IMR-90 (cell line): ENCODE measurements at regions not wholly inside any gene's neighbourhood (a gene's known extent, or its start where the extent isn't known, plus 50 kb on each side); places are given as distances from the start of the nearest gene placed in this dataset.

ENCODE experiments used
- ATAC-seq: fragments of 200-7000 bp; cut with Tn5 transposase; 2 replicates; pipeline ENCODE4 v1.9.1; 2020; ENCODE audit warnings: low read depth, mild to moderate bottlenecking, moderate library complexity
- BruUV-seq: library from RNA; stranded (reverse); fragments of 400-500 nt; replicated peaks from 2 replicates; lab custom pipeline; 2021; lab: Mats Ljungman, UMichigan
- CTCF ChIA-PET: fragments of 300-600 bp; formaldehyde crosslinking; extraction: SDS; loops from one replicate; lab custom pipeline; 2021; ENCODE audit warnings: antibody characterized with exemption; lab: Yijun Ruan, JAX
- POLR2A ChIA-PET: fragments of 300-600 bp; sonication (Branson Sonifier 250); formaldehyde crosslinking; loops from one replicate; lab custom pipeline; 2022; ENCODE audit warnings: antibody characterized with exemption; ENCODE audit not compliant: unreplicated experiment; lab: Charles Lee
- DNase-seq: peaks from one replicate; pipeline ENCODE4 v3.0.0; 2013
- H2AFZ ChIP-seq: replicated peaks from 2 replicates; pipeline ENCODE3; 2013; ENCODE audit warnings: low read length, mild to moderate bottlenecking; ENCODE audit not compliant: poor library complexity
- H2AK5ac ChIP-seq: 2 replicates; pipeline ENCODE4 v1.6.1; 2013; ENCODE audit warnings: low read depth, low read length, inconsistent platforms
- H2AK9ac ChIP-seq: replicated peaks from 2 replicates; pipeline ENCODE3; 2013; ENCODE audit warnings: mild to moderate bottlenecking, low read depth, low read length, moderate library complexity; ENCODE audit not compliant: poor library complexity
- H2BK120ac ChIP-seq: 2 replicates; pipeline ENCODE4 v1.6.1; 2013; ENCODE audit warnings: low read depth, low read length, inconsistent platforms
- H2BK15ac ChIP-seq: 3 replicates; pipeline ENCODE4 v1.6.1; 2013; ENCODE audit warnings: low read depth, low read length, inconsistent platforms
- H2BK20ac ChIP-seq: 2 replicates; pipeline ENCODE4 v1.6.1; 2013; ENCODE audit warnings: low read depth, mild to moderate bottlenecking, inconsistent platforms, low read length, moderate library complexity
- H2BK5ac ChIP-seq: 2 replicates; pipeline ENCODE4 v1.6.1; 2013; ENCODE audit warnings: mild to moderate bottlenecking, low read depth, low read length, inconsistent platforms; ENCODE audit not compliant: poor library complexity, severe bottlenecking
- H3K14ac ChIP-seq: replicated peaks from 2 replicates; pipeline ENCODE4 v1.6.1; 2013; ENCODE audit warnings: low read depth, low read length, inconsistent platforms
- H3K18ac ChIP-seq: 2 replicates; pipeline ENCODE4 v1.6.1; 2013; ENCODE audit warnings: low read depth, low read length, control low read depth
- H3K23ac ChIP-seq: 2 replicates; pipeline ENCODE4 v1.6.1; 2013; ENCODE audit warnings: low read depth, low read length, inconsistent platforms
- H3K27ac ChIP-seq: 2 replicates; pipeline ENCODE4 v1.5.1; 2013; ENCODE audit warnings: mild to moderate bottlenecking, control low read depth, low read length; ENCODE audit not compliant: insufficient read depth
- H3K27me3 ChIP-seq: 2 replicates; pipeline ENCODE4 v1.6.1; 2013; ENCODE audit warnings: low read length; ENCODE audit not compliant: control insufficient read depth, insufficient read depth
- H3K36me3 ChIP-seq: 2 replicates; pipeline ENCODE4 v1.6.1; 2013; ENCODE audit warnings: low read length, mixed read lengths; ENCODE audit not compliant: control insufficient read depth, insufficient read depth
- H3K4ac ChIP-seq: 2 replicates; pipeline ENCODE4 v1.6.1; 2013; ENCODE audit warnings: low read depth, low read length, inconsistent platforms
- H3K4me1 ChIP-seq: 2 replicates; pipeline ENCODE4 v1.6.1; 2013; ENCODE audit warnings: low read length, mixed read lengths; ENCODE audit not compliant: control insufficient read depth, insufficient read depth
- H3K4me2 ChIP-seq: 2 replicates; pipeline ENCODE4 v1.6.1; 2013; ENCODE audit warnings: low read depth, mild to moderate bottlenecking, control low read depth, low read length, moderate library complexity
- H3K4me3 ChIP-seq: 2 replicates; pipeline ENCODE4 v1.5.1; 2013; ENCODE audit warnings: low read depth, mild to moderate bottlenecking, control low read depth, low read length, moderate library complexity; ENCODE audit not compliant: insufficient read depth
- H3K56ac ChIP-seq: 2 replicates; pipeline ENCODE4 v1.6.1; 2013; ENCODE audit warnings: low read length, inconsistent platforms; ENCODE audit not compliant: insufficient read depth; ENCODE audit errors: extremely low read depth
- H3K79me1 ChIP-seq, 2 experiments: 2 replicates each; pipeline ENCODE4 v1.6.1; 2013; ENCODE audit warnings: low read length in 2 of 2, inconsistent platforms in 1 of 2, low read depth in 1 of 2
- H3K9ac ChIP-seq: 2 replicates; pipeline ENCODE4 v1.6.1; 2013; ENCODE audit warnings: low read depth, low read length, control low read depth
- H3K9me1 ChIP-seq: 2 replicates; pipeline ENCODE4 v1.6.1; 2013; ENCODE audit warnings: low read length, inconsistent platforms; ENCODE audit not compliant: insufficient read depth
- H3K9me3 ChIP-seq: 2 replicates; pipeline ENCODE4 v1.6.1; 2013; ENCODE audit warnings: low read length; ENCODE audit not compliant: control insufficient read depth, insufficient read depth
- H4K20me1 ChIP-seq: 2 replicates; pipeline ENCODE4 v1.6.1; 2013; ENCODE audit warnings: low read length, inconsistent platforms; ENCODE audit not compliant: insufficient read depth
- H4K5ac ChIP-seq: 2 replicates; pipeline ENCODE4 v1.6.1; 2013; ENCODE audit warnings: mild to moderate bottlenecking, low read depth, low read length, control low read depth
- H4K8ac ChIP-seq, 2 experiments: 2 replicates each; pipeline ENCODE4 v1.6.1; 2013; ENCODE audit warnings: low read depth in 2 of 2, low read length in 2 of 2, control low read depth in 1 of 2, inconsistent platforms in 1 of 2
- H4K91ac ChIP-seq: 2 replicates; pipeline ENCODE4 v1.6.1; 2013; ENCODE audit warnings: low read depth, low read length, inconsistent platforms; ENCODE audit not compliant: insufficient read depth
- BHLHE40 ChIP-seq: fragments of 150-350 bp; IDR thresholded peaks from 2 replicates; pipeline ENCODE4 v1.6.1; 2016; ENCODE audit warnings: mild to moderate bottlenecking, low read depth, low read length
- CEBPB ChIP-seq: IDR thresholded peaks from 2 replicates; pipeline ENCODE4 v1.6.1; 2012; ENCODE audit warnings: low read depth, low read length, improper control_type of control experiment
- CHD1 ChIP-seq: IDR thresholded peaks from 2 replicates; pipeline ENCODE4 v1.6.1; 2012; ENCODE audit warnings: low read depth, low read length, improper control_type of control experiment
- CTCF ChIP-seq: conservative IDR thresholded peaks from 2 replicates; pipeline ENCODE4 v1.5.1; 2012; ENCODE audit warnings: mild to moderate bottlenecking, low read depth, low read length, improper control_type of control experiment
- ELK1 ChIP-seq: fragments of 150-350 bp; IDR thresholded peaks from 2 replicates; pipeline ENCODE4 v1.6.1; 2016; ENCODE audit warnings: low read depth, mild to moderate bottlenecking, low read length, moderate library complexity, borderline replicate concordance
- FOS ChIP-seq: fragments of 150-350 bp; IDR thresholded peaks from 2 replicates; pipeline ENCODE4 v1.6.1; 2016; ENCODE audit warnings: low read depth, low read length
- MAFK ChIP-seq: IDR thresholded peaks from 2 replicates; pipeline ENCODE4 v1.6.1; 2012; ENCODE audit warnings: low read depth, low read length, improper control_type of control experiment
- MXI1 ChIP-seq: IDR thresholded peaks from 2 replicates; pipeline ENCODE4 v1.6.1; 2012; ENCODE audit warnings: low read depth, mild to moderate bottlenecking, low read length, moderate library complexity, borderline replicate concordance
- RAD21 ChIP-seq: IDR thresholded peaks from 2 replicates; pipeline ENCODE4 v1.6.1; 2012; ENCODE audit warnings: low read length, improper control_type of control experiment
- RCOR1 ChIP-seq: IDR thresholded peaks from 2 replicates; pipeline ENCODE4 v1.6.1; 2012; ENCODE audit warnings: mild to moderate bottlenecking, low read length, improper control_type of control experiment; ENCODE audit not compliant: insufficient replicate concordance
- RFX5 ChIP-seq: IDR thresholded peaks from 2 replicates; pipeline ENCODE4 v1.8.0; 2012; ENCODE audit warnings: low read depth, mild to moderate bottlenecking, low read length, moderate library complexity
- SMC3 ChIP-seq: fragments of 150-350 bp; IDR thresholded peaks from 2 replicates; pipeline ENCODE4 v1.6.1; 2016; ENCODE audit warnings: low read depth, mild to moderate bottlenecking, antibody characterized with exemption, low read length, moderate library complexity
- USF2 ChIP-seq: fragments of 150-350 bp; IDR thresholded peaks from 2 replicates; pipeline ENCODE4 v1.6.1; 2017; ENCODE audit warnings: mild to moderate bottlenecking, antibody characterized with exemption, low read length, low read depth
- WGBS, 2 experiments: methylation state at CpG; one replicate each; pipeline versions ENCODE4 v1.1.5 to v1.1.7; 2013; ENCODE audit warnings: missing lambda C conversion rate in 2 of 2; ENCODE audit not compliant: insufficient read length in 1 of 2; ENCODE audit errors: extremely low coverage in 2 of 2; 5-methylcytosine and 5-hydroxymethylcytosine counted together
- dilution Hi-C: fragments of 300-500 bp; cut with HindIII; formaldehyde crosslinking; loops from one replicate; pipeline ENCODE4 v1.14.3; 2018; ENCODE audit warnings: low sequenced_read_pairs; ENCODE audit not compliant: unreplicated experiment
- in situ Hi-C: fragments of 300-500 bp; cut with MboI; formaldehyde crosslinking; loops from 3 replicates; pipeline ENCODE4 v1.14.3; 2019; ENCODE audit warnings: low sequenced_read_pairs, inconsistent platforms, mixed read lengths
- intact Hi-C: fragments of 100-400 bp; cut with micrococcal nuclease; formaldehyde crosslinking; loops from 2 replicates; pipeline ENCODE4 v1.10.0; 2022

GRCh38 chr7:17685141-17685540 lies 255.2 kb downstream of the SNX13 start:
- in situ Hi-C loops: loop anchor here (10.0 to 25.0 kb wide), 2 partner anchors 650 to 877 kb away; no protein-coding TSS in a partner anchor
- Histone ChIP-seq H3K18ac (no peak overlapping the region), H2AK5ac (no peak overlapping the region), H3K36me3 (no peaks in the 10 kb centered on the region), H3K4ac (no peak overlapping the region), H3K23ac (no peak overlapping the region), H3K4me1 (peaks cover 3% of the 10 kb centered on the region), H3K56ac (no peak overlapping the region), H2BK15ac (no peak overlapping the region), H4K8ac (no peak overlapping the region), H3K4me2 (no peak overlapping the region), H4K20me1 (no peaks in the 10 kb centered on the region), H2BK5ac (no peak overlapping the region), H3K9me1 (no peaks in the 10 kb centered on the region), H2AFZ (no peak overlapping the region), H3K4me3 (no peak overlapping the region), H3K27me3 (no peaks in the 10 kb centered on the region), H3K79me1 (no peaks in the 10 kb centered on the region), H4K5ac (no peak overlapping the region), H3K27ac (no peak overlapping the region), H3K9me3 (no peaks in the 10 kb centered on the region), H2BK20ac (no peak overlapping the region), H4K91ac (no peak overlapping the region), H2BK120ac (no peak overlapping the region), H3K14ac (no peak overlapping the region), H3K9ac (no peak overlapping the region), H2AK9ac (no peak overlapping the region)
- ChIA-PET CTCF (no interaction called here), POLR2A (no interaction called here)
- ATAC-seq (no peak), DNase-seq (no peak)
- no CpG with 5 or more reads among the region's 5 CpGs for WGBS, 2 experiments
- intact Hi-C loops: loop anchor here (10.0 kb wide), 1 partner anchor 890 kb away; no protein-coding TSS in a partner anchor
- BruUV-seq: no TSS peak
- dilution Hi-C loops: no loop called here
- TF ChIP-seq BHLHE40 (no peak), MXI1 (no peak), RAD21 (no peak), FOS (no peak), ELK1 (no peak), MAFK (no peak), SMC3 (no peak), USF2 (no peak), RCOR1 (no peak), RFX5 (no peak), CEBPB (no peak), CTCF (no peak), CHD1 (no peak)
